Neuronal stem cell (in vitro differentiated cells): ENCODE measurements at regions not wholly inside any gene's neighbourhood (a gene's known extent, or its start where the extent isn't known, plus 50 kb on each side); places are given as distances from the start of the nearest gene placed in this dataset.

Experiments used
- DNase-seq: peaks from one replicate; pipeline ENCODE4 v3.0.0-alpha.2; 2013; ENCODE audit warnings: low spot score
- H2AFZ ChIP-seq: one replicate; pipeline ENCODE4 v1.6.1; 2013; ENCODE audit warnings: mild to moderate bottlenecking, low read length, inconsistent platforms
- H2AK5ac ChIP-seq: 2 replicates; pipeline ENCODE4 v1.6.1; 2013; ENCODE audit warnings: low read depth, mild to moderate bottlenecking, inconsistent platforms, low read length, moderate library complexity, mixed read lengths
- H2BK120ac ChIP-seq: 2 replicates; pipeline ENCODE4 v1.6.1; 2013; ENCODE audit warnings: low read depth, mild to moderate bottlenecking, inconsistent platforms, low read length, moderate library complexity, mixed read lengths
- H2BK12ac ChIP-seq: one replicate; pipeline ENCODE4 v1.6.1; 2013; ENCODE audit warnings: low read length, inconsistent platforms
- H2BK15ac ChIP-seq: 2 replicates; pipeline ENCODE4 v1.6.1; 2013; ENCODE audit warnings: mild to moderate bottlenecking, low read length, inconsistent platforms, mixed read lengths
- H2BK5ac ChIP-seq: one replicate; pipeline ENCODE4 v1.6.1; 2013; ENCODE audit warnings: inconsistent platforms, mild to moderate bottlenecking, low read length, moderate library complexity
- H3K14ac ChIP-seq: one replicate; pipeline ENCODE4 v1.6.1; 2013; ENCODE audit warnings: low read length, inconsistent platforms
- H3K18ac ChIP-seq: 2 replicates; pipeline ENCODE4 v1.6.1; 2013; ENCODE audit warnings: low read length, inconsistent platforms
- H3K23ac ChIP-seq: 2 replicates; pipeline ENCODE4 v1.6.1; 2013; ENCODE audit warnings: low read depth, mild to moderate bottlenecking, mixed read lengths, low read length, inconsistent platforms; ENCODE audit not compliant: poor library complexity
- H3K27ac ChIP-seq: replicated peaks from 3 replicates; pipeline ENCODE4 v1.5.1; 2013; ENCODE audit warnings: low read length, inconsistent platforms
- H3K27me3 ChIP-seq, 3 experiments: 2 replicates each; pipeline ENCODE4 v1.6.1; 2013; ENCODE audit warnings: low read length in 3 of 3, mild to moderate bottlenecking in 2 of 3, inconsistent platforms in 1 of 3, low read depth in 1 of 3, mixed read lengths in 1 of 3, moderate library complexity in 1 of 3; ENCODE audit not compliant: control insufficient read depth in 3 of 3, insufficient read depth in 3 of 3
- H3K36me3 ChIP-seq, 2 donors: replicated peaks in 1 of 2; 2 replicates each; pipeline ENCODE4 v1.6.1; 2013; ENCODE audit warnings: low read length in 2 of 2; ENCODE audit not compliant: control insufficient read depth in 2 of 2, insufficient read depth in 2 of 2
- H3K4ac ChIP-seq: 2 replicates; pipeline ENCODE4 v1.6.1; 2013; ENCODE audit warnings: inconsistent platforms, mild to moderate bottlenecking, low read length, moderate library complexity
- H3K4me1 ChIP-seq, 2 donors: 1 replicate in 1 of 2; 2 replicates in 1 of 2; pipeline ENCODE4 v1.6.1; 2013; ENCODE audit warnings: low read length in 2 of 2, low read depth in 1 of 2; ENCODE audit not compliant: control insufficient read depth in 2 of 2, insufficient read depth in 1 of 2
- H3K4me2 ChIP-seq: one replicate; pipeline ENCODE4 v1.6.1; 2013; ENCODE audit warnings: mild to moderate bottlenecking, low read length, inconsistent platforms; ENCODE audit not compliant: insufficient read depth, poor library complexity, severe bottlenecking
- H3K4me3 ChIP-seq, 2 donors: 2 replicates each; pipeline ENCODE4 v1.5.1; 2013; ENCODE audit warnings: low read length in 2 of 2, mild to moderate bottlenecking in 2 of 2, inconsistent platforms in 1 of 2, moderate library complexity in 1 of 2
- H3K79me1 ChIP-seq: one replicate; pipeline ENCODE4 v1.6.1; 2013; ENCODE audit warnings: low read depth, mild to moderate bottlenecking, inconsistent platforms, low read length, moderate library complexity
- H3K9ac ChIP-seq: one replicate; pipeline ENCODE4 v1.6.1; 2013; ENCODE audit warnings: mild to moderate bottlenecking, low read depth, low read length, inconsistent platforms; ENCODE audit not compliant: poor library complexity
- H3K9me3 ChIP-seq, 2 donors: replicated peaks in 1 of 2; 2 replicates each; pipeline versions ENCODE3 to v1.6.1; 2013; ENCODE audit warnings: low read length in 2 of 2, mild to moderate bottlenecking in 2 of 2, inconsistent platforms in 1 of 2, low read depth in 1 of 2, mixed read lengths in 1 of 2, moderate library complexity in 1 of 2; ENCODE audit not compliant: control insufficient read depth in 2 of 2, insufficient read depth in 1 of 2
- H4K8ac ChIP-seq: one replicate; pipeline ENCODE4 v1.6.1; 2013; ENCODE audit warnings: low read depth, mild to moderate bottlenecking, inconsistent platforms, low read length, moderate library complexity
- H4K91ac ChIP-seq: one replicate; pipeline ENCODE4 v1.6.1; 2013; ENCODE audit warnings: low read length, low read depth, mild to moderate bottlenecking, inconsistent platforms; ENCODE audit not compliant: poor library complexity
- WGBS, 2 donors: extraction: QIAGEN DNeasy Blood & Tissue Kit; methylation state at CpG; one replicate each; pipeline ENCODE4 v1.1.7; 2013; ENCODE audit warnings: missing lambda C conversion rate in 2 of 2, mixed read lengths in 1 of 2; ENCODE audit not compliant: insufficient read length in 2 of 2, insufficient replicate concordance in 1 of 2; ENCODE audit errors: extremely low coverage in 2 of 2; 5-methylcytosine and 5-hydroxymethylcytosine counted together

DNA sequence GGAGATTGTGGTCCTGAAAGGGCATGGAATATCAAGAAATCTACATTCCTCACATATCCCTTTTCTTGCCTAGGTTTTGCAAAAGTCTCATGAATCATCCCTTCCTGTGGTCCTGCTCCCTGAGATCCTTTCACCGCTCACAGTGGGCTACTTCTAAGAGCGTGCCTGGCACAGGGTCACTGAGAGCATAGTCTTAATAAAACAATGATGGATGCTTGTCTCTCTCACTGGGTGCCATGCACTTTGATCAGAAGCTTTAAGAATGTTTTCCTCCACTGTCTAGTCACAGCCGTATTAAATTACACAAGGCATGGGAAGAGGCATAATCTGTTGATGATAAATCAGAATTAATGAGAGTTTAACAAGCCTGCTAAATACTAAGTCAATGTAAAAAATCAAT lies 269.7 kb upstream of the ATP10A start:
- no peak overlapping the region for H2BK5ac ChIP-seq
- peaks cover 0 to 2% of the 10 kb centered on the region in 2 donors for H3K4me1 ChIP-seq
- H4K91ac ChIP-seq: no peak overlapping the region
- no peak overlapping the region for H2BK12ac ChIP-seq
- peaks cover 0 to 2% (median 0%) of the 10 kb centered on the region in 3 experiments for H3K27me3 ChIP-seq
- H2BK120ac ChIP-seq: no peak overlapping the region
- no peak overlapping the region for H3K4me3 ChIP-seq
- H3K36me3 ChIP-seq: no peaks in the 10 kb centered on the region
- H2BK15ac ChIP-seq: no peak overlapping the region
- no peak overlapping the region for H3K18ac ChIP-seq
- no peak overlapping the region for H2AK5ac ChIP-seq
- DNase-seq: no peak
- no peak overlapping the region for H4K8ac ChIP-seq
- no peaks in the 10 kb centered on the region for H3K79me1 ChIP-seq
- H3K4me2 ChIP-seq: no peak overlapping the region
- no peak overlapping the region for H3K27ac ChIP-seq
- H3K4ac ChIP-seq: no peak overlapping the region
- WGBS, 2 donors: no CpG with 5 or more reads among the region's 3 CpGs
- no peak overlapping the region for H2AFZ ChIP-seq
- no peak overlapping the region for H3K23ac ChIP-seq
- no peak overlapping the region for H3K9ac ChIP-seq
- H3K14ac ChIP-seq: no peak overlapping the region
- H3K9me3 ChIP-seq: no peaks in the 10 kb centered on the region

DNA sequence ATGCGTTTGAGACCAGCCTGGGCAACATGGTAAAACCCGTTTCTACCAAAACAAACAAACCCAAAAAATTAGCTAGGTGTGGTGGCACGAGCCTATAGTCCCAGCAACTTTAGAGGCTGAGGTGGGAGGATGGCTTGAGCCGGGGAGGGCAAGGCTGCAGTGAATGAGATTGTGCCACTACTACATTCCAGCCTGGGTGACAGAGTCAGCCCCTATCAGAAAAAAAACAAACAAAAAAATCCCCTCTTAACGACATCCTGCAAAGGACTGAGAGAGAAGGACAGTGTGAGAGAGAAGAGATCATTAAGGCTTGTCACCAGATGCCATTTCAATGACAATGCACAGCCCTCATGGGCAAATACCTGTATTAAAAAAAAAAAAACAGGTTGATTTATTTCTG lies 266.7 kb upstream of the ATP10A start:
- Histone ChIP-seq H2BK5ac (no peak overlapping the region), H3K4me2 (no peak overlapping the region), H3K18ac (no peak overlapping the region), H3K14ac (no peak overlapping the region), H3K9ac (no peak overlapping the region), H2BK12ac (no peak overlapping the region), H3K27ac (no peak overlapping the region), H3K36me3 (no peaks in the 10 kb centered on the region), H3K4ac (no peak overlapping the region), H4K91ac (no peak overlapping the region), H3K9me3 (no peaks in the 10 kb centered on the region), H3K4me1 (peaks cover 0 to 2% of the 10 kb centered on the region in 2 donors), H2BK15ac (no peak overlapping the region), H2AK5ac (no peak overlapping the region), H3K27me3 (peaks cover 0 to 2% (median 0%) of the 10 kb centered on the region in 3 experiments), H4K8ac (no peak overlapping the region), H3K4me3 (no peak overlapping the region), H2AFZ (no peak overlapping the region), H3K23ac (no peak overlapping the region), H2BK120ac (no peak overlapping the region), H3K79me1 (no peaks in the 10 kb centered on the region)
- no peak for DNase-seq
- no CpG with 5 or more reads among the region's 5 CpGs for WGBS, 2 donors

- Histone ChIP-seq H2BK120ac (no peak overlapping the region), H3K9me3 (no peaks in the 10 kb centered on the region), H3K4ac (no peak overlapping the region), H3K18ac (no peak overlapping the region), H2AK5ac (no peak overlapping the region), H4K8ac (no peak overlapping the region), H2BK12ac (no peak overlapping the region), H3K4me3 (no peak overlapping the region), H3K36me3 (no peaks in the 10 kb centered on the region), H2AFZ (no peak overlapping the region), H3K23ac (no peak overlapping the region), H2BK15ac (no peak overlapping the region), H3K27ac (no peak overlapping the region), H3K4me2 (no peak overlapping the region), H3K14ac (no peak overlapping the region), H2BK5ac (no peak overlapping the region), H4K91ac (no peak overlapping the region), H3K79me1 (no peaks in the 10 kb centered on the region), H3K4me1 (peaks cover 0 to 2% of the 10 kb centered on the region in 2 donors), H3K27me3 (no peaks in the 10 kb centered on the region), H3K9ac (no peak overlapping the region)
- no CpG with 5 or more reads among the region's 7 CpGs for WGBS, 2 donors
- DNase-seq: no peak
Measured at GRCh38 chr15:26128611-26129140, 265.5 kb upstream of the ATP10A start.

- no peaks in the 10 kb centered on the region for H3K4me1 ChIP-seq
- no peak overlapping the region for H3K14ac ChIP-seq
- no peak overlapping the region for H3K27ac ChIP-seq
- no peak overlapping the region for H3K18ac ChIP-seq
- WGBS, 2 donors: no CpG with 5 or more reads among the region's 3 CpGs
- H3K36me3 ChIP-seq: no peaks in the 10 kb centered on the region
- H3K4ac ChIP-seq: no peak overlapping the region
- no peak overlapping the region for H2AFZ ChIP-seq
- H3K4me3 ChIP-seq: no peak overlapping the region
- no peak for DNase-seq
- no peak overlapping the region for H4K8ac ChIP-seq
- H3K79me1 ChIP-seq: no peaks in the 10 kb centered on the region
- H3K9ac ChIP-seq: no peak overlapping the region
- H2BK5ac ChIP-seq: no peak overlapping the region
- no peak overlapping the region for H4K91ac ChIP-seq
- H3K23ac ChIP-seq: no peak overlapping the region
- H3K27me3 ChIP-seq: no peaks in the 10 kb centered on the region
- H2BK15ac ChIP-seq: no peak overlapping the region
- H2BK120ac ChIP-seq: no peak overlapping the region
- H2BK12ac ChIP-seq: no peak overlapping the region
- no peak overlapping the region for H3K4me2 ChIP-seq
- H2AK5ac ChIP-seq: no peak overlapping the region
- H3K9me3 ChIP-seq: no peaks in the 10 kb centered on the region
Measured at GRCh38 chr15:26126819-26127387, 263.8 kb upstream of the ATP10A start.
